GM21423 (cell line): ENCODE measurements at regions not wholly inside any gene's neighbourhood (a gene's known extent, or its start where the extent isn't known, plus 50 kb on each side); places are given as distances from the start of the nearest gene placed in this dataset.
"Not testable (repeated sequence)": the region's sequence is repeated elsewhere in the genome, so short reads cannot be mapped to it uniquely, and the experiment has no call there.

Source experiments
- ATAC-seq: cut with Tn5 transposase; IDR thresholded peaks from one replicate; pipeline ENCODE4 v1.9.1; 2021; ENCODE audit warnings: mild to moderate bottlenecking, moderate library complexity; ENCODE audit not compliant: unreplicated experiment

DNA sequence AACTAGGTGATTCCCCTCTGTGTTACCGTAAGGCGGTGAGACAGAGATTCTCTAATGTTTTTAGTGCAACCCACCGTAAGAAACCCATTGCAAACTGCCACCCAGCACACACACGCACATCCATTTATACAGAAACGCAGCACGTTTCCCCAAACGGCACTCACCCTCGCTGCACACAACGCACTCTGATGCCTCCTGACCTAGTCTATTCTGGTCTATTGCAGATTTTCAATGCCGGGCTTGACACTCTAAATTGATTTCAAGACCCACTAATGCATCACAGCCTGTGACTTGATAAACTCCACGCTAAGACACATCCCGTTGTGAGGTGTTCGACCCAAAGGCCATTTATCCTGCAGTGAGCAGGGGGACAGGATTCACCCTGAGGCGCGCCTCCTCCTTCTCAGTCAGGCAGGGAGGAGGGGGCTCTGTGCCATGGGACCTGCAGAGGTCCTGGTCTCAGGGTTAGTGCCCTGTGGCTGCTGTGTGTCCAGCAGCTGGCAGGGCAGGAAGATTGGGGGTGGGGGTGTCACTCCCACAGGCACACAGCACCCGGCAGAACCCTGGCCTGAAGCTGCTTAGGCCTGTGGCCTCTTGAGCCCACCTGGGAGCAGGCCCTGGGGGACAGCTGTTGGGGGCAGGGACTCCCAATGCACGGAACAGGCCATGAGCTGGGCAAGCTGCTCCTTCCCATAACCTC, 335.6 kb downstream of the PREX1 start:
- ATAC-seq = no peak

DNA sequence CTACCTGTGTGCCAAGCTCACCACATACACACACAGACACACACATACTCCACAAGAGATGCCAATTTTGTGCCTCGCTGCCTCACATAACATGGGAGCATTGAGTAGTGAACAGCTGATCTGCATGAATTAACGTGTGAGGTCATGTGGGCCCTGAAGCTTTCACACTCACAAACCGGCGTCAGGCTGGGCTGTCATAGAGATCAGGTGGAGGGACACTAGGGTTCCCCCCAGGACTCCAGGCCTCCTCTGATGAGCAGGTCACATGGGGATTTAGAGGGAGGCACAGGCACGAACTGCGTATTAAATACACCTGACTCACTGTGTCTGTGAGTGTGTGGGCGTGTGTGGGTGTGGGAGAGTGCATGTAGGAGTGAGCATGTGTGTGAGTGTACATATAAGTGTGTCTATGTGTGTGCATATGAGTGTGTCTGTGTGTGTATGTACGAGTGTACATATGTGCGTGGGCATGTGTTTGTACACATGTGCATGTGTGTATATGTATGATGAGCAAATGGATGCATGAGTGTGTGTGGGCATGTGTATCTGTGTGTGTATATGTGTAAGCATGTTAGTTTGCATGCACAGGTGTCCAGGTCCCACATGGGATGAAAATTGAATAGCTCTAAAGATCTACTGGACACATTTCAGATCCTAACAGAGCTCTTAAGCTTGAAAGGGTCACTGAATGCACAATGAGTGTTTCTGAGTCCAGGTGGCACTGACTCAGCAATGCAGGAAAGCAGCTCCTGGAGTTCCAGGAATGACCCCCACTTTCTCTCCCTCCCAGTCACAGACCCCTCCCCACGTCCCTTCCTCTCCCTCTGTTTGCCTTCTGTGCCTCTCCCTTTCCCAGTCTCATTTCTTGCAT, 336.6 kb downstream of the PREX1 start:
- no peak for ATAC-seq

DNA sequence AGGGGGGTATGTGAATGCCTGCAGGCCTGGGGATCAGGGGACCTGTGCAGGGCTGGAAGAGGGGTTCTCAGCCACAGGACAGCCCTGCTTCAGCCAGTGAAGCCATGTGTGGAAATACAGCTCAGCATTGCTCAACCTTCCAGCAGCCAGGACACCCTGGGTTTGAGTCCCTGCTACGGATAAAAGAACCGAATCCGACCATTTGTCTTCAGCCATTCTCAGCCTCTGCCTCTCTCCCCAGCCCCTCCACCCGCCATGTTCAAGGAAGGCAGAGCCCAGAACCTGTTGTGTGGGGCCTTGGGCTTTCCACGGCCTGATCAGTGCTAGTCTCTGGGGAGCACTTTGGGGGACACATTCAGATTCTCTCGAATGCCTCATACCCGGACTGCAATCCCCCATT, 337.5 kb downstream of the PREX1 start:
- not testable (repeated sequence) for ATAC-seq

DNA sequence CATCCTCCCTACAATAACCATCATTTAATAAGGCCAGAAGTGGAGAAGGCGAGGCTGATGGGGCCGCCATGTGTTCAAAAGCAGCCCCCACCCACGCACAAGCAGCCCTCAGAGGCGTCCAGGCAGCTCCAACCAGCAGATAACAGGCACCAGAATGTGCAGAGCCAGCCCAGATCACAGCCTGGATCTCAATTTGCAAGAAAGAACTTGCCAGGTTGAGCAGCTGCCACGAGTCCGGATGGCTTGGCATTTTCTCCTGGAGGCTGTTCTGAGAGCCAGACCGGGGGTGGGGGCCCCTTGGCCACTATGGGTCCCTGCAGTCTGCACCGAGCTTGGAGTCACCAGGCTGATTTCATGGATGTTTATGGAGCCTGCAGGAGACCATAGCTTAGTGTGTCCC, 338.1 kb downstream of the PREX1 start:
- no peak for ATAC-seq

- ATAC-seq = no peak
These were observed 338.7 kb downstream of the PREX1 start for GRCh38 chr20:48489046-48489463.

GRCh38 chr20:48488334-48489034, 339.3 kb downstream of the PREX1 start:
- not testable (repeated sequence) for ATAC-seq

DNA sequence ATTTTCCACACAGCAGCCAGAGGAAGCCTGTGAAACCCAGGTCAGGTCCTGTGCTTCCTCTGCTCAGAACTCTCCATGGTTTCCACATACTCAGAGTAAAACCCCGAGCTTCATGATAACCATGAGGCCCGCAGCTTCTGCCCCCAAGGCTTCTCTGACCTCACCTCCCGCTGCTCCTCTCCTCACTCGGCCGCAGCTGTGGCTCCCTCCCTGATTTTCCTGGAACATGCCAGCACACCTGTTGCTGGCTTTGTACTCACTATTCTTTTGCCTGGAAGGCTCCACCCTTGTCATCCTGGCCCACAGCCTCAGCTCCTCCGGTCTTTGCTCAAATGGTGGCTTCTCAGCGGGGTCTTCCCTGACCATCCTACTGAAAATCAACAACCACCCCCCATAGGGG, 341.7 kb downstream of the PREX1 start:
- no peak for ATAC-seq

- ATAC-seq = not testable (repeated sequence)
These were observed 342.6 kb downstream of the PREX1 start for GRCh38 chr20:48485153-48485552.

DNA sequence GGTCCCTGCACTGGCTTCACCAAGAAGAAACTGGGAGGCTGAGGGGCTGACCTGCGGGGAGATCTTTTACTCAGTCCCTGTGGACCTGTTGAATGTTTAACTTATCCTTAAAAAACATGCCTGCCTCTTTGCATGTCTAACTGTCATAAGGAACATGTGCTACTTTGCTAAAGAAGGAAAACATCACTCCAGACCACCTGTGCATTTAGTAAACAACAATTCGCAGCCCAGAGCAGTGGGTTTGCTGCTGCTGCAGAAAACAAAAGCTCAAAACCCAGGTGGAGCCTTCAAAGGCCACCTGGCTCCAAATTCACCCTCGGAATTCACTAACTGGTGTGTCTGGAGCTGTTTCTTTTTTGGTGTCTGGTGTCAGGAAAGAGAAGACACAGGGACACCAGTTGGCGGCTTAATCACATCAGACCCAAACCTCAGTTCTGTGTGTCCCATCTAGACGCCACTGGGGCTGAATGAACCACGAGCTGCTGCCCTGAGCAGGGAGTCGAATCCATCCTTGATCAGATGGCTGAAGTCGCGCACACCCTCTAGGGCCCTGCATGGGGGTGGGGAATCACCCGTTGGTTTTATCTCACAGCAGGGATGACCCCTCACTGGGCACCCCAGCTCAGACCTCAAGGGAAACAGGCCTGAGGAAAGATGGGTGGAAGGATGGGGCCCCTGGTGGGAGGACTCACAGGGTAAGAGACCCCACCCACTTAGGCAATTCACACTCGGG, 344.3 kb downstream of the PREX1 start:
- no peak for ATAC-seq

DNA sequence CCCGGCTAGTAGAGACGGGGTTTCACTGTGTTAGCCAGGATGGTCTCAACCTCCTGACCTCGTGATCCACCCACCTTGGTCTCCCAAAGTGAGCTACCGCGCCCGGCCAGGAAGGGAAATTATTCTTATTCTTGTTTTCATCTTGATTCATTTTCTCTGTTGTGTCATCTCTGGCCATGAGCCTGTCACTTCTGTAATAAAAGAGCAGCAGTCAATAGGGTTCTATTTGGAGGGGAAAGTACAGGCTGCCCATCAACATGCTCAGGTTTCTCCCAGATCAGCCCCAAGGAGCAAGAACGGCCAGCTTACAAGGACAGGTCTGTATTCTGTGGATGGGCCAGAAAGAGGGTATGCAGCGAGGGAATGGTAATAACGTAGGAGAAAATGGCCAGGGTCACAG, 345.0 kb downstream of the PREX1 start:
- no peak for ATAC-seq

GRCh38 chr20:48480216-48480772, 347.5 kb downstream of the PREX1 start:
- ATAC-seq = no peak

GRCh38 chr20:48478806-48479585, 348.8 kb downstream of the PREX1 start:
- no peak for ATAC-seq

DNA sequence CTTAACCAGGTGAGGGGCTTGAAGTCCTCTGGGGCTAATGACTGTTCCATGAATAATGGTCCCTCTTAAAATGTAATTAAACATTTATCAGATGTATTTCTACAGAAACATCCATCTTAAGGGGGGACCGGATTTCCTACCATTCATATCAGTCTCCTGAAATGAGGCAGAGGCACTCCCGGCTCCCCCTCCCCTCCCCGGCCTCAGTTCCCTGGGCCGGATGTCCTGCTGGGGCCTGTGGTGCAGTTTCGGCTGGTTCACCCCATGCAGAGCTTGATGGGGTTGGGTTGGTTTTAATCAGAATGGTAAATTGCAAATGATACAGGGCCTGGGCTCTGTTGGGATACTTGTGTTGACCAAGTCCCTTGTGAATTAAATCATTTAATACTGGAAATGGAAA, 349.4 kb downstream of the PREX1 start:
- no peak for ATAC-seq

- ATAC-seq = no peak
These were observed 350.9 kb downstream of the PREX1 start for GRCh38 chr20:48476854-48477253.

- no peak for ATAC-seq
These were observed 353.8 kb downstream of the PREX1 start for GRCh38 chr20:48474022-48474421.

DNA sequence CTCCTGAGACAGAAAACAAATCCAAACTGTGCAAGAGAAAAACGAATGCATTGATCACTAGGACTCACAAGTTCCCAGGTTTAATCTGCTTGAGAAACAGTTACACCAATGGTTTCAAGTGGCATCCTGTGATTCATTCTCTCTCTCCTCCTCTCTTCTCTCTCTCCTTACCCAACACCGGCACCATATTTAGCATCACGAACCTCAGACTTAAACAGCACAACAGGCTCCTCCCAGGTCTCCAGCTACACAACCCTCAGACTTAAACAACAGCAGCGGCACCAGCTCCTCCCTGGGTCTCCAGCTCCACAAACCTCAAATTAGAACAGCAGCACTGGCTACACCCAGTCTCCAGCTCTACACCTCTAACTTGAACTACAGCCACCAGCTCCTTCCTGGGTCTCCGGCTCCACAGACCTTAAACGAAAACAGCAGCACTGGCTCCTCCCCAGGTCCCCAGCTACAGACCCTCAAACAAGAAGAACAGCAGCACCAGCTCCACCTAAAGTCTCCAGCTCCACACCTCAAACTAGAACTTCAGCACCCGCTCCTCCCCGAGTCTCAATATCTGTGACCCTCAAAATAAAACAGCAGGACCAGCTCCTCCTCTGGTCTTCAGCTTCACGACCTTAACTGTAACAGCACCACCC, 355.9 kb downstream of the PREX1 start:
- ATAC-seq = no peak

GRCh38 chr20:48471176-48471575, 356.6 kb downstream of the PREX1 start:
- no peak for ATAC-seq

- ATAC-seq = no peak
These were observed 357.7 kb downstream of the PREX1 start for GRCh38 chr20:48470141-48470540.

GRCh38 chr20:48469026-48469425, 358.8 kb downstream of the PREX1 start:
- no peak for ATAC-seq
